OCI-LY1 (cell line): ENCODE measurements at regions not wholly inside any gene's neighbourhood (a gene's known extent, or its start where the extent isn't known, plus 50 kb on each side); places are given as distances from the start of the nearest gene placed in this dataset.

Source experiments
- H2AFZ ChIP-seq: fragments of 200-600 bp; sonication (generic), shearing (Covaris generic); 2 replicates; pipeline ENCODE4 v1.6.0; 2014; ENCODE audit warnings: antibody characterized with exemption, mild to moderate bottlenecking, low read length
- H3F3A ChIP-seq: fragments of 200-600 bp; sonication (generic), shearing (Covaris generic); 2 replicates; pipeline ENCODE4 v1.6.0; 2014; ENCODE audit warnings: mild to moderate bottlenecking, antibody characterized with exemption, low read length, moderate library complexity; ENCODE audit not compliant: insufficient read depth
- H3K27ac ChIP-seq: fragments of 200-600 bp; sonication (generic); 2 replicates; pipeline ENCODE4 v1.5.1; 2014; ENCODE audit warnings: low read length, mixed run types, mild to moderate bottlenecking, low read depth; ENCODE audit not compliant: poor library complexity, severe bottlenecking
- H3K27me3 ChIP-seq: fragments of 200-600 bp; sonication (generic); 2 replicates; pipeline ENCODE4 v1.6.0; 2014; ENCODE audit warnings: antibody characterized with exemption, mild to moderate bottlenecking, low read length, moderate library complexity; ENCODE audit not compliant: insufficient read depth
- H3K36me3 ChIP-seq: fragments of 200-600 bp; sonication (generic); 2 replicates; pipeline ENCODE4 v1.6.1; 2014; ENCODE audit warnings: mild to moderate bottlenecking, antibody characterized with exemption, low read length, moderate library complexity, mixed read lengths; ENCODE audit not compliant: insufficient read depth
- H3K4me1 ChIP-seq: fragments of 200-600 bp; sonication (generic); 2 replicates; pipeline ENCODE4 v1.5.1; 2014; ENCODE audit warnings: mild to moderate bottlenecking, low read length, moderate library complexity; ENCODE audit not compliant: insufficient read depth, severe bottlenecking
- H3K4me2 ChIP-seq: fragments of 200-600 bp; sonication (generic), shearing (Covaris generic); 2 replicates; pipeline ENCODE4 v1.6.1; 2014; ENCODE audit warnings: low read length
- H3K4me3 ChIP-seq: fragments of 200-600 bp; sonication (generic); 2 replicates; pipeline ENCODE4 v1.5.1; 2014; ENCODE audit warnings: low read length, low read depth, mild to moderate bottlenecking, mixed read lengths; ENCODE audit not compliant: poor library complexity, severe bottlenecking
- H3K79me2 ChIP-seq: fragments of 200-600 bp; shearing (Covaris generic); 2 replicates; pipeline ENCODE4 v1.6.1; 2016; ENCODE audit warnings: mixed run types, low read length, mixed read lengths; ENCODE audit not compliant: insufficient read depth
- H3K9ac ChIP-seq: fragments of 200-600 bp; sonication (generic), shearing (Covaris generic); 2 replicates; pipeline ENCODE4 v1.6.1; 2014; ENCODE audit warnings: mild to moderate bottlenecking, low read length, mixed read lengths
- H3K9me2 ChIP-seq: fragments of 200-600 bp; sonication (generic), shearing (Covaris generic); 2 replicates; pipeline ENCODE4 v1.6.1; 2014; ENCODE audit warnings: low read depth, mild to moderate bottlenecking, low read length, mixed read lengths
- H3K9me3 ChIP-seq: fragments of 200-600 bp; shearing (Covaris generic); 2 replicates; pipeline ENCODE4 v1.6.1; 2014; ENCODE audit warnings: low read length, mixed read lengths
- H4K20me1 ChIP-seq: fragments of 200-600 bp; sonication (generic), shearing (Covaris generic); 2 replicates; pipeline ENCODE4 v1.6.0; 2016; ENCODE audit warnings: mild to moderate bottlenecking, low read length; ENCODE audit not compliant: insufficient read depth
- CTCF ChIP-seq: fragments of 200-600 bp; sonication (generic), shearing (Covaris generic); IDR thresholded peaks from 2 replicates; pipeline ENCODE4 v1.5.1; 2017; ENCODE audit warnings: mild to moderate bottlenecking, antibody characterized with exemption, low read length, moderate library complexity, mixed read lengths
- EZH2 ChIP-seq: fragments of 200-600 bp; sonication (generic), shearing (Covaris generic); IDR thresholded peaks from 2 replicates; pipeline ENCODE4 v1.8.0; 2017; ENCODE audit warnings: borderline replicate concordance, mixed run types, mild to moderate bottlenecking, antibody characterized with exemption, low read length, moderate library complexity, mixed read lengths

- Histone ChIP-seq H3K79me2 (no peaks in the 10 kb centered on the region), H3K4me1 (no peaks in the 10 kb centered on the region), H3K4me2 (no peak overlapping the region), H3K27me3 (no peaks in the 10 kb centered on the region), H3K4me3 (no peak overlapping the region), H3K27ac (no peak overlapping the region), H3K9me3 (no peaks in the 10 kb centered on the region), H2AFZ (no peak overlapping the region), H3F3A (no peaks in the 10 kb centered on the region), H4K20me1 (no peaks in the 10 kb centered on the region), H3K36me3 (no peaks in the 10 kb centered on the region), H3K9ac (no peak overlapping the region), H3K9me2 (no peaks in the 10 kb centered on the region)
- no peak for TF ChIP-seq CTCF
- no peak for TF ChIP-seq EZH2
Observed at GRCh38 chr2:52402128-52402527, 1365.5 kb upstream of the CHAC2 start.

GRCh38 chr2:52396836-52397235 lies 1364.9 kb upstream of the NRXN1 start:
- H3K9me2 ChIP-seq = no peaks in the 10 kb centered on the region
- H3K9me3 ChIP-seq = no peaks in the 10 kb centered on the region
- H3K36me3 ChIP-seq = no peaks in the 10 kb centered on the region
- no peak overlapping the region for H3K4me2 ChIP-seq
- no peaks in the 10 kb centered on the region for H3F3A ChIP-seq
- H3K79me2 ChIP-seq = no peaks in the 10 kb centered on the region
- no peak overlapping the region for H3K9ac ChIP-seq
- no peak overlapping the region for H2AFZ ChIP-seq
- H3K4me3 ChIP-seq = no peak overlapping the region
- H4K20me1 ChIP-seq = no peaks in the 10 kb centered on the region
- H3K27me3 ChIP-seq = no peaks in the 10 kb centered on the region
- H3K27ac ChIP-seq = no peak overlapping the region
- H3K4me1 ChIP-seq = no peaks in the 10 kb centered on the region
- no peak for TF ChIP-seq EZH2
- no peak for TF ChIP-seq CTCF

- Histone ChIP-seq H3K27me3 (no peaks in the 10 kb centered on the region), H3K27ac (no peak overlapping the region), H3K9me3 (no peaks in the 10 kb centered on the region), H3K9me2 (no peaks in the 10 kb centered on the region), H4K20me1 (no peaks in the 10 kb centered on the region), H3K4me2 (no peak overlapping the region), H3K9ac (no peak overlapping the region), H3K4me3 (no peak overlapping the region), H2AFZ (no peak overlapping the region), H3F3A (no peaks in the 10 kb centered on the region), H3K36me3 (no peaks in the 10 kb centered on the region), H3K4me1 (no peaks in the 10 kb centered on the region), H3K79me2 (no peaks in the 10 kb centered on the region)
- TF ChIP-seq CTCF (no peak), EZH2 (no peak)
Observed at GRCh38 chr2:52395912-52396311, 1364.0 kb upstream of the NRXN1 start.
